IPS-NIHi7 (cell line): ENCODE measurements at regions not wholly inside any gene's neighbourhood (a gene's known extent, or its start where the extent isn't known, plus 50 kb on each side); places are given as distances from the start of the nearest gene placed in this dataset.
"Not testable (repeated sequence)": the region's sequence is repeated elsewhere in the genome, so short reads cannot be mapped to it uniquely, and the experiment has no call there.

Experiments
- DNase-seq: peaks from one replicate; pipeline ENCODE4 v3.0.0; 2012; ENCODE audit warnings: mixed read lengths; ENCODE audit errors: extremely low spot score

DNA sequence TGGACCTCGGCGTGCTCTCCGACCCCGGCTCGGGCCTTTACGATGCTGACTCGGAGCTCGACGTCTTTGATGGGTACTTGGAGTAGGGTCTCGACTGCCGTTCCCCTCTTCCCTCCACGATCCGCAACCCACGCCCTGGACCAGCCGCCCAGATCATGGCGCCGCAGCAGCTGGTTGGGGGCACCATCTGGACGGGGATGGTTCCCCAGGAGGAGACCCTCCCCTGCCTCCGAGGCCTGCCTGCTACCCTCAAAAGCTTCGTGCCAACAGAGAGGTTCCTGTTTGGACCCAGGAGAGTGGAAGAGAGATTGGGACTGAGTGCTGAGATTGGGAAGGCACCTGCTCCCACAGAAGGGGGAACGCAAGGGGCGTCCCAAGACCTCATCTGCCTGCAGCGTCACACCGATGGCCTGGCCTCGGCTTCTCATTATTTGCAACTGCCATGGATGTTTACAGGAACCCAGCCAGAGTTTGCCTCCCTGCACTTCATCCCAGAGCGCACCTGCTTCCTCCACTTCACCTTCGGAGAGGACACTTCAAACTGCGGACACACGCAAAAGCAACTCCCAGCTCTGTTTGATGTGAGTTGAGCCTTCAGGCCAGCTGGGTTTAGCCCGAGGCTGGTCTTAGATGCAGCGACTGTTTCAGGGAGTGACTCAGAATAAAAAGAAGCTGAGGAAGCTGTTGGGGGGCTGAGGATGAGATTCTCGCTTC, 58.9 kb downstream of the GOLGA6L7 start:
- DNase-seq = peak; percentile 6

DNA sequence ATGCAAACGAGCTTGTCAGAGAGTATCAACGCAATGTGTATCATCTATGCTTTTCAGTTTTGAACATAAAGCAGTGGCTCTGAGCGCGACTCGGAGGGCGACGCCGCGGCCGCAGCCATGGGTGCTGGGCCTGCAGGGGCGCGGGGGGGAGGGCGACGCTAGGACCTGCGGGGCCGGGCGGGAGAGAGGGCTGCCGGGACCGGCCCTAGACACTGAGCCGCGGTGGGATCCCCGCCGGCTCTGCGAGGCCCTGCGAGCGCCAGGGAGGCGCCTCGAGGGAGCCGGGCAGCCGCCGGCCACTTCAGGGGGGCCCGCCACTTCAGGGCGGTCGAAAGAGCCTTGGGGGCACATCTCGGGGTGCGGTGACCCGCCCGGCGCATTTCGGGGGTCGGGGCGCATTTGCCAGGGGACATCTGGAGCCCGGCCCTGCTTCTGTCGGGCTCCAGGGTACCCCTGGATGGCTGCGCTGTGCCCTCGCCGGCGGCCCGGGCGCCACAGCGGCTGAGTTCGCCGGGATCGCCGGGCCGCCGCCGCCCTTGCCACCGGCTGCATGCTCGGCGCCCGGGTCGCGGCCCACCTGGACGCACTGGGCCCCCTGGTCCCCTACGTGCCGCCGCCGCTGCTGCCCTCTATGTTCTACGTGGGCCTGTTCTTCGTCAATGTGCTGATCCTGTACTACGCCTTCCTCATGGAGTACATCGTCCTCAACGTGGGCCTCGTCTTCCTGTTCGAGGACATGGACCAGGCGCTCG, 59.6 kb downstream of the GOLGA6L7 start:
- peak; percentile 13 for DNase-seq

DNA sequence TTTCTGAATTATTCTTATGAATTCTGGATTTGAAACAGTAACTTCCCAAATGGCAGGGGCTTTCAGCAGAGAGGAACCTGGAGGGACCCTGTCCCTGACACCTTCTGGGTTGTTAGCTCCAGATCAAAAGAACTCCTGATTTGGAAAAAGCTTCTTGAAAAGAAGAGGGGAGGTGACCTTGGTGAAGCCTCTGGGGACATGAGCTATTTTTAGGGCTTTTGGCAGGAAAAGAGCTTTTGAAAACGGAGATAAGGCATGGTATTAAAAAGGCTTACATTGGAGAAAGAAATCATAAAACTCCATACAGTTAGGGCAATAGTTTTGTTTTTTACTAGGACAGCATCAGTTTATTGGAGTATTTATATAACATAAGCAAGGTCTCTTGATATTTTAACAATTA, 60.3 kb downstream of the GOLGA6L7 start:
- DNase-seq = not testable (repeated sequence)

DNA sequence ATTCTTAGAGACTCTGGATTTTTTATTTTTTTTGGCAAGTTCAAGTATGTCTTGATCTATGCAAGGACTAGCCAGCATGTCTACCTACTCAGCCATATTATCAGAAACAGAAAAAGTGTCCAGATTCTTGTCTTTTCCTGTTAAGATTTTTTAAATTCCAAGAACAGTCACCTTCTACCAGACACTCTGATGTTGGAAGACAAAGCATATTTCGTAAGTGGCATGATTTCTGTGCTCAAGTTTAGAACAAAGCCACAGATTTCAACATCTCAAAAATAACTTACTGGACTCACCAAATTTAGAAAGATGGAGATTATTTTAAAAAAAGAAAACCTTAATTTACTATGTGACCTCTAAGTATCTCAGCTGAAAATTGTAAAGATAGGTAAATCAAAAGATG, 61.9 kb downstream of the GOLGA6L7 start:
- DNase-seq = no peak

DNA sequence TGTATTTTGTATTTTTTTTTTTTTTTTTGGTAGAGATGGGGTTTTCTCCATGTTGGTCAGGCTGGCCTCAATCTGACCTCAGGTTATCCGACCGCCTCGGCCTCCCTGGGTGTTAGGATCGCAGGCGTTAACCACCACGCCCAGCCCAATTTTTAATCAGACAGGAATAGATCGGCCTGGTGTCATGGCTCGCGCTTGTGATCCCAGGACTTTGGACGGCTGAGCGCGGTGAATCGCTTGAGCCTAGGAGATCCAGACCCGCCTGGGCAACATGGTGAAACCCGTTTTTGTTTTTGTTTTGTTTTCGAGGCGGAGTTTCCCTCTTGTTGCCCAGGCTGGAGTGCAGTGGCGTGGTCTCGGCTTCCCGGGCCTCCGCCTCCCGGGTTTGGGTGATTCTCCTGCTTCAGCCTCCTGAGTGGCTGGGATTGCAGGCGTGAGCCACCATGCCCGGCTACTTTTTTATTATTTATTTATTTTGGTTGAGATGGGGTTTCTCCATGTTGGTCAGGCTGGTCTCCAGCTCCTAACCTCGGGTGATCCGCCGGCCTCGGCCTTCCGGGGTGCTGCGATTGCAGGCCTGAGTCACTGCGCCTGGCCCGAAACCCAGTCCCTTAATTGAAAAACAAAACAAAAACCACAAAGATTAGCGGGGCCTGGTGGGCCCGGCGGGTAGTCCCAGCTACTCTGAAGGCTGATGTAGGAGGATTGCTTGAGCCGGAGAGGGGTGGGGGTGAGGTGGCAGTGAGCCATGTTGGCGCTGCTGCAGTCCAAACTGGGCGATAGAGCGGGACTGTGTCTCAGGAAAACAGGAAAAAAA, 63.9 kb downstream of the GOLGA6L7 start:
- DNase-seq = not testable (repeated sequence)

DNA sequence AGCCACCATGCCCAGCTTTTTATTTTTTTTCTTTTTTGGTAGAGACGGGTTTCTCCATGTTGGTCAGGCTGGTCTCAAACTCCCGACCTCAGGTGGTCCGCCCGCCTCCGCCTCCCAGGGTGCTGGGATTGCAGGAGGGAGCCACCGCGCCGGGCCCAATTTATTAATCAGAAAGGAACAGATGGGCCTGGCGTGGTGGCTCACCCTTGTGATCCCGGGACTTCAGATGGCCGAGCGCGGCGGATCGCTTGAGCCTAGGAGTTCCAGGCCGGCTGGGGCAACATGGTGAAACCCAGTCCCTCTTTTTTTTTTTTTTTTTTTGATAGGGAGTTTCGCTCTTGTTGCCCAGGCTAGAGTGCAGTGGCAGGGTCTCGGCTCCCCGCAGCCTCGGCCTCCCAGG, 64.6 kb downstream of the GOLGA6L7 start:
- DNase-seq = no peak

DNA sequence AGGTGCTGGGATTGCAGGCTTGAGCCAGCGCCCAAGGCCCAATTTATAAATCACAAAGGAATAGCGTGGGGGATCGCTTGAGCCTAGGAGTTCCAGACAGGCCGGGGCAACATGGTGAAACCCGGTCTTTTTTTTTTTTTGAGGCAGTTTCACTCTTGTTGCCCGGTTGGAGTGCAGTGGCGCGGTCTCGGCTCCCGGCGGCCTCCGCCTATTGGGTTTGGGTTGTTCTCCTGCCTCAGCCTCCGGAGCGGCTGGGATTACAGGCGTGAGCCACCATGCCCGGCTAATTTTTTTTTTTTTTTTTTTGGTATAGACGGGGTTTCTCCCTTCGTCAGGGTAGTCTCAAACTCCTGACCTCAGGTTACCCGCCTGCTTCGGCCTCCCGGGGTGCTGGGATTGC, 65.0 kb downstream of the GOLGA6L7 start:
- DNase-seq = no peak

DNA sequence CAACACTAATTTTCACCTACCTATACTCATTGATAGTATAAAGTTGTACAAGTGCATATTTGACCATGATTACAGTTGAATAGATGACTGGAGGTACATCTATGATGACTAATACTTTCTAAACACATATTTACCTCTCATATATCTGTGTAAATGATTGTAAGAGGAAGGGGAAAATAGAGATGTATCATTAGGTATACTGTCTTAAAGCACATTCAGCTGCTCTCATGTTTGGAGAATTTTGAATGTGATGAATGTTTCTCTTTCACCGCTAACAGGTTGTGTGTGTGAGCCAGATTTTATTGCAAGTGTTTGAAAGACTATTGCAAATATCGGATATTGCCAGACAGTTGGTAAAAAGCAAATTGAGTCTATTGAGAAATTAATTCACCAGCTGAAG, 66.2 kb upstream of the GOLGA8M start:
- DNase-seq = not testable (repeated sequence)

DNA sequence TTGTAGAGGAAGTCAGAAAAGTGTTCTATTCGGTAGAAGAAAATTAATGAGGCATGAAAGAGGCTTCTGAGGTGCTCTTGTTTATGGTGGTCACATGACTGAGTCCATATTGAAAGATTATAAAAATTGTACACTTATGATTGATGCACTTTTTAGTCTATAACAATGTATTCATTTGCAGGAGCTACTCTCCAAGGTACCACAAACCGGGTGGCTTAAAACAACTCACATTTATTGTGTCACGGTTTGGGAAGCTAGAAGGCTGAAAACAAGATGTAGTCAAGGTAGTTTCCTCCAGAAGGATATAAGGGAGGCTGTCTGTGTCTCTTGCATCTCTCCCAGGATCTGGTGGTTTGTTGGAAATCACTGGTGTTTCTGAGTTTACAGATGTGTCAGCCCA, 60.6 kb upstream of the GOLGA8M start:
- not testable (repeated sequence) for DNase-seq
